Sigmoid colon (tissue), 4 donors: ENCODE measurements at regions not wholly inside any gene's neighbourhood (a gene's known extent, or its start where the extent isn't known, plus 50 kb on each side); places are given as distances from the start of the nearest gene placed in this dataset.

Experiments
- EP300 ChIP-seq, 4 donors: sonication (generic); formaldehyde crosslinking; IDR thresholded peaks; one replicate each; pipeline ENCODE4 v1.6.1; 2017; ENCODE audit warnings: antibody characterized with exemption in 4 of 4
- POLR2A ChIP-seq, 2 donors: fragments of 450-650 bp; IDR thresholded peaks; one replicate each; pipeline ENCODE4 v1.6.1; 2016; ENCODE audit warnings: antibody characterized with exemption in 2 of 2, mild to moderate bottlenecking in 2 of 2, moderate library complexity in 2 of 2

GRCh38 chr4:79164907-79165610 lies 160.8 kb downstream of the NAA11 start:
- no peak for TF ChIP-seq POLR2A (IDR thresholded peaks at IDR 0.05)
- no peak for TF ChIP-seq EP300 (IDR thresholded peaks at IDR 0.05)
